SH-SY5Y (cell line): ENCODE measurements at regions not wholly inside any gene's neighbourhood (a gene's known extent, or its start where the extent isn't known, plus 50 kb on each side); places are given as distances from the start of the nearest gene placed in this dataset.

Experiments used
- GATA2 ChIP-seq: IDR thresholded peaks from 2 replicates; pipeline ENCODE4 v1.6.1; 2011; ENCODE audit warnings: mild to moderate bottlenecking, low read depth, low read length
- GATA3 ChIP-seq: IDR thresholded peaks from 2 replicates; pipeline ENCODE4 v1.6.1; 2011; ENCODE audit warnings: low read depth, mild to moderate bottlenecking, low read length, moderate library complexity

DNA sequence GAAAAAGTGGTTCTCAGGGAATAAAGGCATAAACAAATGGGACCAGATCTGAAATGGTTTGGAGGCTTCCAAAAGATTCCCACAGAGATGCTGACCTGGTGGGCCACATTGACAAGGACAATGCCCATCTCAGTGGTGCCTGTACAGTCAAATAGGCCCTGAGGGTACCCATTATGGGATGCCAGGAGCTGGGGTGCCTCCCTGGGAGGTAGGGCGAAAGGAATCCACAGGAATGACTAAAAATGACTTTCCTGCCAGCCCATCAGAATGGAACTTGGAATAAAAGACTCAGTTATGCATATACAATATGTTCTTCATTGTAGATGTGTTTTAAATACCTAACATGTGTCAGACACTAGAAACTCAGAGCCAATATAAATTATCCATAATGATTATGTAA is 248.5 kb downstream of the RNF144A start:
- no peak for TF ChIP-seq GATA3
- TF ChIP-seq GATA2 = no peak
